Keratinocyte (primary cell): ENCODE measurements at regions not wholly inside any gene's neighbourhood (a gene's known extent, or its start where the extent isn't known, plus 50 kb on each side); places are given as distances from the start of the nearest gene placed in this dataset.

Experiments used
- DNase-seq: peaks from one replicate; pipeline ENCODE4 v3.0.0-alpha.2; 2011; ENCODE audit warnings: low read depth, missing footprints, low spot score
- FAIRE-seq: peaks from 2 replicates; lab custom pipeline; 2011; peaks lifted over from hg19 to GRCh38; lab: Jason Lieb, UNC
- H2AFZ ChIP-seq: 2 replicates; pipeline ENCODE4 v1.6.0; 2012; ENCODE audit warnings: low read length, control low read depth, inconsistent platforms; ENCODE audit not compliant: control insufficient read depth
- H3K27ac ChIP-seq: 2 replicates; pipeline ENCODE4 v1.5.1; 2011; ENCODE audit warnings: low read length; ENCODE audit not compliant: control insufficient read depth, insufficient read depth
- H3K27me3 ChIP-seq: 3 replicates; pipeline ENCODE4 v1.6.0; 2011; ENCODE audit warnings: low read length; ENCODE audit not compliant: control insufficient read depth, insufficient read depth; ENCODE audit errors: extremely low read depth
- H3K36me3 ChIP-seq, 2 experiments: 2 replicates in 1 of 2; 3 replicates in 1 of 2; pipeline ENCODE4 v1.5.1; 2011; ENCODE audit warnings: low read length in 2 of 2, mild to moderate bottlenecking in 1 of 2; ENCODE audit not compliant: control insufficient read depth in 2 of 2, insufficient read depth in 2 of 2; ENCODE audit errors: extremely low read depth in 1 of 2
- H3K4me1 ChIP-seq: 3 replicates; pipeline ENCODE4 v1.5.1; 2011; ENCODE audit warnings: low read length; ENCODE audit not compliant: control insufficient read depth, insufficient read depth; ENCODE audit errors: extremely low read depth
- H3K4me2 ChIP-seq: 3 replicates; pipeline ENCODE4 v1.6.0; 2011; ENCODE audit warnings: low read depth, low read length; ENCODE audit not compliant: control insufficient read depth, insufficient read depth; ENCODE audit errors: extremely low read depth
- H3K4me3 ChIP-seq, 3 experiments: fragments of 200-600 bp in 1 of 3; sonication (generic) in 1 of 3; 2 replicates in 2 of 3; 3 replicates in 1 of 3; pipeline ENCODE4 v1.5.1; 2011 to 2016; ENCODE audit warnings: low read length in 3 of 3, mild to moderate bottlenecking in 3 of 3, control low read depth in 2 of 3, inconsistent platforms in 1 of 3, low read depth in 1 of 3, mixed read lengths in 1 of 3, mixed run types in 1 of 3, moderate library complexity in 1 of 3; ENCODE audit not compliant: control insufficient read depth in 2 of 3, insufficient read depth in 2 of 3; ENCODE audit errors: extremely low read depth in 1 of 3
- H3K79me2 ChIP-seq: 2 replicates; pipeline ENCODE4 v1.6.0; 2012; ENCODE audit warnings: low read length; ENCODE audit not compliant: control insufficient read depth, insufficient read depth
- H3K9ac ChIP-seq: 3 replicates; pipeline ENCODE4 v1.6.0; 2011; ENCODE audit warnings: low read length; ENCODE audit not compliant: control insufficient read depth, insufficient read depth; ENCODE audit errors: extremely low read depth
- H3K9me1 ChIP-seq: 3 replicates; pipeline ENCODE4 v1.6.0; 2011; ENCODE audit warnings: low read length; ENCODE audit not compliant: control insufficient read depth, insufficient read depth; ENCODE audit errors: extremely low read depth
- H3K9me3 ChIP-seq: 2 replicates; pipeline ENCODE4 v1.5.1; 2012; ENCODE audit warnings: low read depth, low read length; ENCODE audit not compliant: control insufficient read depth
- H4K20me1 ChIP-seq: 3 replicates; pipeline ENCODE4 v1.6.0; 2011; ENCODE audit warnings: low read length; ENCODE audit not compliant: control insufficient read depth, insufficient read depth; ENCODE audit errors: extremely low read depth
- EZH2 ChIP-seq: IDR thresholded peaks from one replicate; pipeline ENCODE4 v1.6.1; 2012; ENCODE audit warnings: inconsistent platforms, mild to moderate bottlenecking, low read length, moderate library complexity
- dilution Hi-C: fragments of 300-500 bp; cut with MboI; formaldehyde crosslinking; loops from one replicate; pipeline ENCODE4 v1.7.0; 2020; ENCODE audit warnings: low sequenced_read_pairs; ENCODE audit not compliant: extremely low pct_ligation_motif_present
- TF ChIP-seq, protein P1 (sequence below), 3 experiments: IDR thresholded peaks in 1 of 3; conservative IDR thresholded peaks in 1 of 3; optimal IDR thresholded peaks in 1 of 3; 2 replicates in 2 of 3; 3 replicates in 1 of 3; pipeline versions ENCODE3 to v1.5.1; 2011; ENCODE audit warnings: low read length in 3 of 3, mild to moderate bottlenecking in 3 of 3, moderate library complexity in 2 of 3, control low read depth in 1 of 3, inconsistent platforms in 1 of 3; ENCODE audit not compliant: insufficient read depth in 2 of 3; ENCODE audit errors: extremely low read depth in 1 of 3

DNA sequence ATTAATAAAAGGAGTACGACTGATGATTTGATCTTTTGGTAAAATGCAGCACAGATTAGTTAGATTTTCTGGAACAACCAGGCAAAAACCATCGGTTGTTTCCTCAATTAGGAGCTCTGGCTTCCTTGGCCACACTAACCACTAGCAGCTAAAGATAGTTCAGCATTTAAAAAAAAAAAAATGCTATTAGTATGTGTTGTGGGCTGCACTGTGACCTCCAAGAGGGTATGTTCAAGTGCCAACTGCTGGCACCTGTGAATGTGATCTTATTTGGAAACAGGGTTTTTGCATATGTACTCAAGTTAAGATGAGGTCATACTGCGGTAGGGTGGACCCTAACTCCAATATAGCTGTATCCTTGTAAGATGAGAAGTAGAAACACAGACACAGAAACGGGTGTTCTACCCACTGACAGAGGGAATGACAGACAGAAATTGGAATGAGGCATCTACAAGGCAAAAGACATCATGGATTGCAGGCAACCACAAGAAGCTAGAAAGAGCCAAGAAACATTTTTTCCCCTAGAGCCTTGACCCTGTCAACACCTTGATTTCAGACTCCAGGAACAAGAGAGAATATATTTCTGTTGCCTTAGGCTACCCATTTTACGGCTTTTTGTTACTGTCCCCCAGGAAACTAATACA, 534.6 kb upstream of the ROBO2 start:
- dilution Hi-C loops, result no loop called here
- no peaks in the 10 kb centered on the region for H3K79me2 ChIP-seq
- H3K9ac ChIP-seq, result no peak overlapping the region

DNA sequence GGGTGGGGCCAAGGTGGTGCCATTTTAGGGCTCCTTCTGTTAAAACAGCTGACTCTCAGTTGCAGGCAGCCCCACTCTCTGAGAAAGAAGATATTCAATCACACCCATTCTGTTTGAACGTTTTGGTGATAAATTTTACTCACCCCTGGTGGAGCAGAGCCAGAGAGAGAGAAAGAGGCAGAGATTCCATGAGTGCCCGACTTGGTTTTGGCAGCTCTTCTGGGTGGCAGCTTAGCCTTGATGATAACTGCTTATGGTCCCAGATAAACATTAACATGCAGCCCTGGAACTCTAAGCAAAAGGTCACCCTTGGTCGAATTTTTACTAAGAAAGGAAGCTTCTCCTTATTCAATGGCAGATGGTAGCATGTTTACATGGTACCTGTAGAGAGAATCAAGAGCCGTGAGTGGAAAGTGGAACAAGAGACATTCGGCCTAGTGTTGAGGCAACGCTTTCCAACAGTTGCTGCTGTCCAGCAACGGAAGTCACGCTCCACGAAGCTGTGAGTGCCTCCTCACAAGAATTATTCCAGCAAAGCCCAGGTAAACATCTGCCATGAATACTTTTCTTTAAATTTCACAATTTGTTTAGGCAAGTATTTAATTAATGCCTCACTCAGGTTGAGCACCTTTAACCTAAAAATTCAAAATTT, 530.6 kb upstream of the ROBO2 start:
- DNase-seq (no peak), FAIRE-seq (no peak)
- no peaks in the 10 kb centered on the region for H3K27me3 ChIP-seq
- H3K9me3 ChIP-seq, result no peaks in the 10 kb centered on the region
- H3K4me2 ChIP-seq, result no peak overlapping the region
- H3K4me3 ChIP-seq, result no peak overlapping the region
- H2AFZ ChIP-seq, result no peak overlapping the region
- no peak overlapping the region for H3K27ac ChIP-seq
- no peaks in the 10 kb centered on the region for H3K79me2 ChIP-seq
- no peaks in the 10 kb centered on the region for H4K20me1 ChIP-seq
- H3K9ac ChIP-seq, result no peak overlapping the region
- H3K4me1 ChIP-seq, result no peaks in the 10 kb centered on the region
- dilution Hi-C loops, result no loop called here
- no peak for TF ChIP-seq EZH2
- TF ChIP-seq, protein P1, sequence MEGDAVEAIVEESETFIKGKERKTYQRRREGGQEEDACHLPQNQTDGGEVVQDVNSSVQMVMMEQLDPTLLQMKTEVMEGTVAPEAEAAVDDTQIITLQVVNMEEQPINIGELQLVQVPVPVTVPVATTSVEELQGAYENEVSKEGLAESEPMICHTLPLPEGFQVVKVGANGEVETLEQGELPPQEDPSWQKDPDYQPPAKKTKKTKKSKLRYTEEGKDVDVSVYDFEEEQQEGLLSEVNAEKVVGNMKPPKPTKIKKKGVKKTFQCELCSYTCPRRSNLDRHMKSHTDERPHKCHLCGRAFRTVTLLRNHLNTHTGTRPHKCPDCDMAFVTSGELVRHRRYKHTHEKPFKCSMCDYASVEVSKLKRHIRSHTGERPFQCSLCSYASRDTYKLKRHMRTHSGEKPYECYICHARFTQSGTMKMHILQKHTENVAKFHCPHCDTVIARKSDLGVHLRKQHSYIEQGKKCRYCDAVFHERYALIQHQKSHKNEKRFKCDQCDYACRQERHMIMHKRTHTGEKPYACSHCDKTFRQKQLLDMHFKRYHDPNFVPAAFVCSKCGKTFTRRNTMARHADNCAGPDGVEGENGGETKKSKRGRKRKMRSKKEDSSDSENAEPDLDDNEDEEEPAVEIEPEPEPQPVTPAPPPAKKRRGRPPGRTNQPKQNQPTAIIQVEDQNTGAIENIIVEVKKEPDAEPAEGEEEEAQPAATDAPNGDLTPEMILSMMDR (optimal IDR thresholded peaks at IDR 0.05 in 1 of 3, IDR thresholded peaks at IDR 0.05 in 1 of 3, conservative IDR thresholded peaks at IDR 0.05 in 1 of 3; ENCODE audit: extremely low read depth in 1 of 3, insufficient read depth in 2 of 3, low read length in 3 of 3), result no peak
- H3K9me1 ChIP-seq, result no peaks in the 10 kb centered on the region
- H3K36me3 ChIP-seq, result no peaks in the 10 kb centered on the region

More for the DNA sequence above, 534.6 kb upstream of the ROBO2 start:
- Histone ChIP-seq H3K9me1 (no peaks in the 10 kb centered on the region), H4K20me1 (no peaks in the 10 kb centered on the region), H3K9me3 (no peaks in the 10 kb centered on the region), H3K4me2 (no peak overlapping the region), H3K27ac (no peak overlapping the region), H3K27me3 (no peaks in the 10 kb centered on the region), H3K4me1 (no peaks in the 10 kb centered on the region), H3K4me3 (no peak overlapping the region), H3K36me3 (no peaks in the 10 kb centered on the region), H2AFZ (no peak overlapping the region)
- DNase-seq (no peak), FAIRE-seq (no peak)
- TF ChIP-seq, protein P1 (optimal IDR thresholded peaks at IDR 0.05 in 1 of 3, IDR thresholded peaks at IDR 0.05 in 1 of 3, conservative IDR thresholded peaks at IDR 0.05 in 1 of 3; ENCODE audit: extremely low read depth in 1 of 3, insufficient read depth in 2 of 3, low read length in 3 of 3), result no peak
- TF ChIP-seq EZH2, result no peak
